WTC11 (cell line): ENCODE measurements at regions not wholly inside any gene's neighbourhood (a gene's known extent, or its start where the extent isn't known, plus 50 kb on each side); places are given as distances from the start of the nearest gene placed in this dataset.

Experiments used
- ATAC-seq: fragments of 200-7000 bp; cut with Tn5 transposase; 2 replicates; pipeline ENCODE4 v1.10.0; 2021; ENCODE audit warnings: mild to moderate bottlenecking, moderate library complexity
- CTCF ChIA-PET: fragments of 300-600 bp; sonication (Branson Sonifier 250); formaldehyde crosslinking; loops from one replicate; lab custom pipeline; 2021; ENCODE audit warnings: antibody characterized with exemption; lab: Charles Lee
- POLR2A ChIA-PET: fragments of 350-600 bp; sonication (Branson Sonifier 250); formaldehyde crosslinking; loops from one replicate; lab custom pipeline; 2021; ENCODE audit warnings: antibody characterized with exemption; lab: Charles Lee
- DNase-seq: peaks from one replicate; pipeline ENCODE4 v3.0.0; 2021; ENCODE audit warnings: low spot score
- H3K27ac Mint-ChIP-seq: 2 replicates; pipeline ENCODE4 v1.8.0; 2021; ENCODE audit warnings: mixed read lengths
- H3K27me3 Mint-ChIP-seq: 2 replicates; pipeline ENCODE4 v1.8.0; 2021; ENCODE audit warnings: low read depth, mild to moderate bottlenecking, moderate library complexity, mixed read lengths
- H3K36me3 Mint-ChIP-seq: 2 replicates; pipeline ENCODE4 v1.8.0; 2021; ENCODE audit warnings: mixed read lengths
- H3K4me1 Mint-ChIP-seq: 2 replicates; pipeline ENCODE4 v1.8.0; 2022; ENCODE audit warnings: mixed read lengths
- H3K4me3 Mint-ChIP-seq: 2 replicates; pipeline ENCODE4 v1.8.0; 2021; ENCODE audit warnings: mild to moderate bottlenecking, moderate library complexity, mixed read lengths
- H3K9me3 Mint-ChIP-seq: 2 replicates; pipeline ENCODE4 v1.8.0; 2021; ENCODE audit warnings: mixed read lengths
- CREB1 ChIP-seq: sonication (generic); formaldehyde crosslinking; IDR thresholded peaks from 2 replicates; pipeline ENCODE4 v1.8.0; 2023; ENCODE audit warnings: mild to moderate bottlenecking, missing genetic modification reagents
- E2F1 ChIP-seq: sonication (generic); formaldehyde crosslinking; IDR thresholded peaks from 2 replicates; pipeline ENCODE4 v1.8.0; 2022; ENCODE audit warnings: mild to moderate bottlenecking, missing genetic modification reagents
- E2F4 ChIP-seq: sonication (generic); formaldehyde crosslinking; IDR thresholded peaks from 2 replicates; pipeline ENCODE4 v1.8.1; 2022; ENCODE audit warnings: low read depth, mild to moderate bottlenecking, moderate library complexity, missing genetic modification reagents, borderline replicate concordance
- ELF4 ChIP-seq: sonication (generic); formaldehyde crosslinking; IDR thresholded peaks from 2 replicates; pipeline ENCODE4 v1.8.1; 2022; ENCODE audit warnings: low read depth, mild to moderate bottlenecking, moderate library complexity, missing genetic modification reagents
- ESRRA ChIP-seq: sonication (generic); formaldehyde crosslinking; IDR thresholded peaks from 2 replicates; pipeline ENCODE4 v1.8.1; 2022; ENCODE audit warnings: mild to moderate bottlenecking, missing genetic modification reagents, borderline replicate concordance
- FOXJ3 ChIP-seq: sonication (generic); formaldehyde crosslinking; IDR thresholded peaks from 2 replicates; pipeline ENCODE4 v1.9.0; 2021; ENCODE audit warnings: missing genetic modification reagents, mild to moderate bottlenecking, borderline replicate concordance
- FOXK1 ChIP-seq: sonication (generic); formaldehyde crosslinking; IDR thresholded peaks from 2 replicates; pipeline ENCODE4 v1.8.0; 2022; ENCODE audit warnings: mild to moderate bottlenecking, moderate library complexity, missing genetic modification reagents
- FOXP4 ChIP-seq: sonication (generic); formaldehyde crosslinking; IDR thresholded peaks from 2 replicates; pipeline ENCODE4 v1.8.0; 2022; ENCODE audit warnings: mild to moderate bottlenecking, missing genetic modification reagents
- GRHL2 ChIP-seq: fragments of 250-450 bp; sonication (Bioruptor Pico); IDR thresholded peaks from 2 replicates; pipeline ENCODE4 v1.8.0; 2022; ENCODE audit warnings: mild to moderate bottlenecking, moderate library complexity; ENCODE audit not compliant: insufficient replicate concordance, severe bottlenecking
- RELA ChIP-seq: sonication (generic); formaldehyde crosslinking; IDR thresholded peaks from 2 replicates; pipeline ENCODE4 v1.8.1; 2022; ENCODE audit warnings: missing genetic modification reagents, mild to moderate bottlenecking, borderline replicate concordance
- SMAD3 ChIP-seq: sonication (generic); formaldehyde crosslinking; IDR thresholded peaks from 2 replicates; pipeline ENCODE4 v1.8.0; 2022; ENCODE audit warnings: missing genetic modification reagents, mild to moderate bottlenecking, borderline replicate concordance
- SMAD4 ChIP-seq: sonication (generic); formaldehyde crosslinking; IDR thresholded peaks from 2 replicates; pipeline ENCODE4 v1.8.0; 2022; ENCODE audit warnings: mild to moderate bottlenecking, missing genetic modification reagents
- ZBTB21 ChIP-seq: sonication (generic); formaldehyde crosslinking; IDR thresholded peaks from 2 replicates; pipeline ENCODE4 v1.8.1; 2023; ENCODE audit warnings: mild to moderate bottlenecking, missing genetic modification reagents, borderline replicate concordance
- ZNF121 ChIP-seq: sonication (generic); formaldehyde crosslinking; IDR thresholded peaks from 2 replicates; pipeline ENCODE4 v1.8.0; 2023; ENCODE audit warnings: missing genetic modification reagents
- ZNF232 ChIP-seq: sonication (generic); formaldehyde crosslinking; IDR thresholded peaks from 2 replicates; pipeline ENCODE4 v1.8.0; 2022; ENCODE audit warnings: mild to moderate bottlenecking, missing genetic modification reagents
- ZNF425 ChIP-seq: fragments of 250-450 bp; sonication (Bioruptor Pico); conservative IDR thresholded peaks from 2 replicates; pipeline ENCODE4 v1.9.0; 2021; ENCODE audit warnings: mild to moderate bottlenecking

- TF ChIP-seq RELA, result no peak
- no peak for TF ChIP-seq FOXK1 (CRISPR knock-in tag)
- TF ChIP-seq ZBTB21 (CRISPR knock-in tag), result no peak
- no peak for TF ChIP-seq E2F1
- TF ChIP-seq ESRRA, result no peak
- no peak for TF ChIP-seq ZNF121
- no peak for TF ChIP-seq FOXJ3
These were observed 76.9 kb downstream of the FEM1C start (continued) for GRCh38 chr5:115467628-115468027.

- Mint-ChIP-seq H3K4me3 (no peak overlapping the region), H3K4me1 (peaks cover 8% of the 10 kb centered on the region; the same call in 1 of the 2 replicates), H3K27ac (no peak overlapping the region), H3K27me3 (no peaks in the 10 kb centered on the region; the same call in 1 of the 2 replicates), H3K9me3 (no peaks in the 10 kb centered on the region), H3K36me3 (no peaks in the 10 kb centered on the region)
- ATAC-seq (no peak), DNase-seq (no peak)
- POLR2A ChIA-PET, result no interaction called here
- no peak for TF ChIP-seq ELF4
- no peak for TF ChIP-seq CREB1
- no peak for TF ChIP-seq GRHL2
- no peak for TF ChIP-seq SMAD4
- TF ChIP-seq E2F4 (CRISPR knock-in tag), result no peak
- CTCF ChIA-PET, result no interaction called here
These were observed 79.1 kb downstream of the FEM1C start for GRCh38 chr5:115465431-115465830.

- no peak overlapping the region for H3K4me3 Mint-ChIP-seq
- H3K36me3 Mint-ChIP-seq, result no peaks in the 10 kb centered on the region
- H3K9me3 Mint-ChIP-seq, result no peaks in the 10 kb centered on the region
- no peak for TF ChIP-seq SMAD3
- TF ChIP-seq FOXP4 (CRISPR knock-in tag), result no peak
- no peak for TF ChIP-seq ZNF232
- no peak for TF ChIP-seq ZNF425 (CRISPR knock-in tag)
- CTCF ChIA-PET, result no interaction called here
- peaks cover 8% of the 10 kb centered on the region; the same call in 1 of the 2 replicates for H3K4me1 Mint-ChIP-seq
- POLR2A ChIA-PET, result no interaction called here
- H3K27me3 Mint-ChIP-seq, result no peaks in the 10 kb centered on the region; the same call in 1 of the 2 replicates
- no peak for ATAC-seq
- H3K27ac Mint-ChIP-seq, result no peak overlapping the region
- no peak for DNase-seq
These were observed 80.6 kb downstream of the FEM1C start for GRCh38 chr5:115463983-115464382.
